TTC549 (cell line): ENCODE measurements at regions not wholly inside any gene's neighbourhood (a gene's known extent, or its start where the extent isn't known, plus 50 kb on each side); places are given as distances from the start of the nearest gene placed in this dataset.
A peak's percentile ranks its signal among the peaks of the same experiment; 100 is the strongest.
"Not testable (repeated sequence)": the region's sequence is repeated elsewhere in the genome, so short reads cannot be mapped to it uniquely, and the experiment has no call there.

Source experiments
- FAIRE-seq: peaks from 2 replicates; lab custom pipeline; 2012; peaks lifted over from hg19 to GRCh38; lab: Jason Lieb, UNC

DNA sequence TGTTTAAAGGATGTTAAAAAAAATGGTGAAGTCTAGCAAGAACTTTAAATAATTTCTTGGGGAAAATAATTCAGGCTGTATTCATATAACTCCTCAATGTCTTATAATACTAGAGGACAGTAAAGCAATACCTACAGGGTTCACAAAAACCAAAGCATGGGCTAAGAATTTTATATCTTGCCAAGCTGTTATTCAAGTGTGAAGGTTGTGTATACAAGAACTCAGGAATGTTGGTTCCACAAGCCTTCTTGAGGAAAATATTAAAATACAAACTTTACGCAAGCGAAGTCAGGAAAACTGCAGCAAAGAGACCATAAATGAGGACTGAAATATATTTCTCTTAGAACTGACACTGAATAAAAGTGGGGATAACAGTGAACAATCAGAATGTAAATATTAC is 76.1 kb upstream of the DNAJC10 start:
- no peak for FAIRE-seq

DNA sequence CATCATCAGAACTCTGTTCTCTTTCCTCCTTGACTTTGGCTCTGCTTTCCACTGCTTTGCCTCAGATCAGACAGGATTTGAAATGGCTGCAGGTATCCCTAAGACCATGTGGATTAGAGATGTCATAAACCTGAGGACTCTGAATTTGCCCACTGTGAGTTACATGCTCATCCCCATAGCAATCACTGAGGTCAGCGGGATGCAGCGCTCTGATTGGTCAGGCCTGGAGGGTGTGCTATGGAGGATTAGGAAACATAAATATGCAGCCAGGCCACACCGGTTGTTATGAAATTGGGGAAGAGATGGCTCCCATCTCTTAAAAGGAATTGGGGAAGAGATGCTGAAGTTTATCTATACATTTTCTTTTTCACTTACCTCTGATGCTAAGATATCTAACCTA is 73.7 kb upstream of the DNAJC10 start:
- no peak for FAIRE-seq

DNA sequence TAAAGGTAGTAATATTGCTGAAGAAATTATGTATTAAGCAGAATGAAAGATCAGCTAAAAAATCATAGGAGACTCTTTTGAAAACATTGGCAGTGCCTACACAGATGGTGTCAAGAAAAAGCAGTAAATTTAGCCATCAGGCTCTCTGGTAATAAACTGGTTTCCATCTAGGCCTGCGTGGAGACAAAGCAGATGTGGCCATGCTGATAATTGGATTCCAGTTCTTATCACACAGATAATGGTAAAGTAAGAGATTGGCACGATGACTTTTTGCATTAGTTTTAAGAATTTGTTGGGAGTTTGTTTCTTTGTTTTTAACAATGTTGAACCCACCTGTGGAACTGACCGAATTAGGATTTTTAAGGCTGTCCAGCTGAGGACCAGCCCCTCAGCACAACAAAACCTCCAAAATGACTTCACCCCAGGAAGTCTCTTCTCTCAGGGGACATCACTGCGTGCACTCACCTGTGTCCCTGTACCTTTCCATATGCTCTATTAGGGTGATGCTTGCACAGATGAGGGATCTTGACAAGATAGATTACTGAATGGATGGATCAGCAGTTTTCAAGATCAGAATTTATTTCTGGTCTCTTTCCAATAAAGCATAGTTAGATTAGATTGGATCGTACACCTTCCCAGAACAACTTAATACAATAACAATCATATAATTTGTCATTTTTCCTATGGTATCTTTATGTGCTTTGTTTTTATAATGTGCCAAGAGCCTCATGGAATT is 69.1 kb upstream of the DNAJC10 start:
- FAIRE-seq = no peak

DNA sequence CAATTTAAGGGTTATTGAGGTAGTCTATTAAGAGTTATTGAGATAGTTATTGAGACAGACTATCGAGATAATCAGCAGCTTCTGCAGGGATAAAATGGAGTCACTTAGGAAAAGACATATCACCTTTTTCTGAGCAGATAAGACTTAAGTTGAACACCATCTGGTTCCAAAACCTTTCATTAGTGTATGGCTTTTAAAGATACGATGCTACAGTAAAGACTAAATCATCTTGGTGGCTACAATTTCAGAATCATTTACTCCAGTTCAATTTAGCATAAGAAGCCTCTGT is 68.6 kb upstream of the DNAJC10 start:
- FAIRE-seq = no peak

DNA sequence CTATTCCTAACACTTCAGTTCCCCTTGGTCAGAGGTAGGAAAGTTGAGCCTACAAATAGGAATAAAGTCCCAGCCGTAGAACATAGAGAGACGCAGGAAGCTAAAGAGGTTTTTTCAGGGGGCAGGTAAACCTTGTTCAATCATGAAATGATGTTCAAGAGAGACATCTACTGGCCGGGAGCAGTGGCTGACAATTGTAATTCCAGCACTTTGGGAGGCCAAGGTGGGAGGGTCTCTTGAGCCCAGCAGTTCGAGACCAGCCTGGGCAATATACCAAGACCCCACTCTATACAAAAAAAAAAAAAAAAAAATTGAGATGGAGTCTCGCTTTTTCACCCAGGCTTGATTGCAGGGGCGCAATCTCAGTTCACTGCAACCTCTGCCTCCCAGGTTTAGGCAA is 66.7 kb upstream of the DNAJC10 start:
- FAIRE-seq = no peak

DNA sequence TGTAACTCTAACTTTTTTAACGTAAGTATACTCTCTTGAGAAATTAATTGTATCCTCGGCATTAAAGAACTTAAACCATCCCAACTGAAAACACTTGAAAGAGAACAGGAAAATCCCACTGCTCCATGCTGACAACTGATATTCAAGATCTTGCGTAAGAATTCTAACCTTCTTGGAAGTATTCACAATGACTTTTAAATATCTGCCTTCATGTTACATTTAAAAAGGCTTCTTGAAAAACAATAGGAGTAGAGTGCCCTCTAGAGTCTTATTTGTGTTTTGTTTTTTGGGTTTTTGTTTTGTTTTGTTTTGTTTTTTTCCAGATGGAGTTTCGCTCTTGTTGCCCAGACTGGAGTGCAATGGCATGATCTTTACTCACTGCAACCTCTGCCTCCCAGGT is 65.4 kb upstream of the DNAJC10 start:
- FAIRE-seq = peak; percentile 91

DNA sequence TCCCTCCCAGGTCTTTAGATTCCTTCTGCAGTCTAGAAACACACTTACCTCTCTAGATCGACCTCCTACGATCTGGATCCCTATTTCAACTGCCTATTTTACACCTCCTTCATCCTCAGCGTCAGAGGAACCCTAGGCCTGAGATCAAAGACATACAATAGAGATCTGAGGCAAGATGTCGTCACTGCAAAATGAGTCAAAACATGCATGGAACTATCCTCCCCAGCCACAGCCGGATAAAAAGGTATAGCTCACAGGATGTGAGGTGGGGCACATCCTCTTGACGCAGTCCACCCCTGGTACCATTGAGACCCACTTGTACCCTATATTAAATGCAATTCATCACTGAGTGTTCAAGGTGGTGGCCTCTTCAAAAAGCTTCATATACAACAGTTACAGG is 63.7 kb upstream of the DNAJC10 start:
- FAIRE-seq = no peak

DNA sequence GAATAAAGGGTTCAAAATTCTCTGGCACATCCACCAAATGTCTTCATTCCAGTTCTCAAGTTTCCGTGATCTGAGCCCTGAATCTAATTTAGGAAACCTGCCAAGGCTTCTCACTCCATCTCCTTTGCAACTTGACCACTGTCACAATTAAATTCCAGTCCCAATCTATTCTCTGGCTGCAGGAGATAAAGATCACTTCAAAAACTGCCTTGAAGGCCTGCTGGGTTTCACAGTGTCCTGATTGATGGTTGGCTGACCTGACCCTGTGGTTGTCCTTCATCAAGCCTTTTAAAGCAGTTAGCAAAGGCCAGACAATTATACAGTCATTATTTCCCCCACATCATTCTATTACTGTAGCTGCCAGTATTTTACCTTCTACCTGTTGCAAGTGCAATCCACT is 60.3 kb upstream of the DNAJC10 start:
- no peak for FAIRE-seq

DNA sequence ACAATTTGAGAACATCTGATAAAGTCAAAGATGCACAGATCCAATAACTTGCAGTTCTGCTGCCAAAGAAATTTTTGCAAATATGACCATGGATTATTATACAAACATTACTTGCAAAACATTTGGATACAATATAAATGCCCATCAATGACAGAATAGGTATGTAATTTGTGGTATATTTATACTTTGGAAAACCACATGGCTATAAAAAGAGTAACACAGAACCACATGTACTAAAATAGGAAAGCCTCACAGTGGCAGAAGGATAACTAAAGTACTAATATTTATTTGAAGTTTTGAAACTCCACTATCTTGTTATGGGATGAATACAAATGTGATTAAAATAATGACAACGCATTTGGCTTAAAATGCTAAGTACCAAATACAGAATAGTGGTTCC is 51.8 kb upstream of the DNAJC10 start:
- FAIRE-seq = no peak

DNA sequence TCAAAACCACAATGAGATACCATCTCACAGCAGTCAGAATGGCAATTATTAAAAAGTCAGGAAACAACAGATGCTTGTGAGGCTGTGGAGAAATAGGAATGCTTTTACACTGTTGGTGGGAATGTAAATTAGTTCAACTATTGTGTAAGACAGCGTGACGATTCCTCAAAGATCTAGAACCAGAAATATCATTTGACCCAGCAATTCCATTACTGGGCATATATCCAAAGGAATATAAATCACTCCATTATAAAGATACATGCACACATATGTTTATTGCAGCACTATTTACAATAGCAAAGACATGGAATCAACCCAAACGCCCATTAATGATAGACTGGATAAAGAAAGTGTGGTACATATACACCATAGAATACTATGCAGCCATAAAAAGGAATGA is 50.6 kb upstream of the DNAJC10 start:
- not testable (repeated sequence) for FAIRE-seq
